Ishikawa (cell line): ENCODE measurements at regions not wholly inside any gene's neighbourhood (a gene's known extent, or its start where the extent isn't known, plus 50 kb on each side); places are given as distances from the start of the nearest gene placed in this dataset.

Source experiments
- EGR1 ChIP-seq: IDR thresholded peaks from 2 replicates; pipeline ENCODE4 v1.6.1; 2012
- EP300 ChIP-seq: IDR thresholded peaks from 2 replicates; pipeline ENCODE4 v1.6.1; 2012; ENCODE audit warnings: borderline replicate concordance
- MAX ChIP-seq: IDR thresholded peaks from 2 replicates; pipeline ENCODE4 v1.6.1; 2012
- NFIC ChIP-seq: IDR thresholded peaks from 2 replicates; pipeline ENCODE4 v1.6.1; 2012
- RAD21 ChIP-seq: IDR thresholded peaks from 2 replicates; pipeline ENCODE4 v1.6.1; 2012; ENCODE audit warnings: low read depth
- REST ChIP-seq: IDR thresholded peaks from 2 replicates; pipeline ENCODE4 v1.6.1; 2012; ENCODE audit warnings: low read depth, mild to moderate bottlenecking
- TAF1 ChIP-seq: IDR thresholded peaks from 2 replicates; pipeline ENCODE4 v1.6.1; 2012; ENCODE audit warnings: low read depth, mild to moderate bottlenecking
- TEAD4 ChIP-seq: IDR thresholded peaks from 2 replicates; pipeline ENCODE4 v1.6.1; 2012
- USF1 ChIP-seq: IDR thresholded peaks from 2 replicates; pipeline ENCODE4 v1.6.1; 2012
- YY1 ChIP-seq: IDR thresholded peaks from 2 replicates; pipeline ENCODE4 v1.6.1; 2012; ENCODE audit warnings: low read depth

- TF ChIP-seq TAF1 (no peak), EP300 (no peak), EGR1 (no peak), NFIC (no peak), MAX (no peak), USF1 (no peak), TEAD4 (no peak), REST (no peak), YY1 (no peak), RAD21 (no peak)
Observed at GRCh38 chr12:108438667-108439066, 76.4 kb upstream of the FICD start.
